IMR-90 (cell line): ENCODE measurements at regions not wholly inside any gene's neighbourhood (a gene's known extent, or its start where the extent isn't known, plus 50 kb on each side); places are given as distances from the start of the nearest gene placed in this dataset.

Source experiments
- ATAC-seq: fragments of 200-7000 bp; cut with Tn5 transposase; 2 replicates; pipeline ENCODE4 v1.9.1; 2020; ENCODE audit warnings: low read depth, mild to moderate bottlenecking, moderate library complexity
- BruUV-seq: library from RNA; stranded (reverse); fragments of 400-500 nt; replicated peaks from 2 replicates; lab custom pipeline; 2021; lab: Mats Ljungman, UMichigan
- CTCF ChIA-PET: fragments of 300-600 bp; formaldehyde crosslinking; extraction: SDS; loops from one replicate; lab custom pipeline; 2021; ENCODE audit warnings: antibody characterized with exemption; lab: Yijun Ruan, JAX
- POLR2A ChIA-PET: fragments of 300-600 bp; sonication (Branson Sonifier 250); formaldehyde crosslinking; loops from one replicate; lab custom pipeline; 2022; ENCODE audit warnings: antibody characterized with exemption; ENCODE audit not compliant: unreplicated experiment; lab: Charles Lee
- DNase-seq: peaks from one replicate; pipeline ENCODE4 v3.0.0; 2013
- H2AFZ ChIP-seq: replicated peaks from 2 replicates; pipeline ENCODE3; 2013; ENCODE audit warnings: low read length, mild to moderate bottlenecking; ENCODE audit not compliant: poor library complexity
- H2AK5ac ChIP-seq: 2 replicates; pipeline ENCODE4 v1.6.1; 2013; ENCODE audit warnings: low read depth, low read length, inconsistent platforms
- H2AK9ac ChIP-seq: replicated peaks from 2 replicates; pipeline ENCODE3; 2013; ENCODE audit warnings: mild to moderate bottlenecking, low read depth, low read length, moderate library complexity; ENCODE audit not compliant: poor library complexity
- H2BK120ac ChIP-seq: 2 replicates; pipeline ENCODE4 v1.6.1; 2013; ENCODE audit warnings: low read depth, low read length, inconsistent platforms
- H2BK15ac ChIP-seq: 3 replicates; pipeline ENCODE4 v1.6.1; 2013; ENCODE audit warnings: low read depth, low read length, inconsistent platforms
- H2BK20ac ChIP-seq: 2 replicates; pipeline ENCODE4 v1.6.1; 2013; ENCODE audit warnings: low read depth, mild to moderate bottlenecking, inconsistent platforms, low read length, moderate library complexity
- H2BK5ac ChIP-seq: 2 replicates; pipeline ENCODE4 v1.6.1; 2013; ENCODE audit warnings: mild to moderate bottlenecking, low read depth, low read length, inconsistent platforms; ENCODE audit not compliant: poor library complexity, severe bottlenecking
- H3K14ac ChIP-seq: replicated peaks from 2 replicates; pipeline ENCODE4 v1.6.1; 2013; ENCODE audit warnings: low read depth, low read length, inconsistent platforms
- H3K18ac ChIP-seq: 2 replicates; pipeline ENCODE4 v1.6.1; 2013; ENCODE audit warnings: low read depth, low read length, control low read depth
- H3K23ac ChIP-seq: 2 replicates; pipeline ENCODE4 v1.6.1; 2013; ENCODE audit warnings: low read depth, low read length, inconsistent platforms
- H3K27ac ChIP-seq: 2 replicates; pipeline ENCODE4 v1.5.1; 2013; ENCODE audit warnings: mild to moderate bottlenecking, control low read depth, low read length; ENCODE audit not compliant: insufficient read depth
- H3K27me3 ChIP-seq: 2 replicates; pipeline ENCODE4 v1.6.1; 2013; ENCODE audit warnings: low read length; ENCODE audit not compliant: control insufficient read depth, insufficient read depth
- H3K36me3 ChIP-seq: 2 replicates; pipeline ENCODE4 v1.6.1; 2013; ENCODE audit warnings: low read length, mixed read lengths; ENCODE audit not compliant: control insufficient read depth, insufficient read depth
- H3K4ac ChIP-seq: 2 replicates; pipeline ENCODE4 v1.6.1; 2013; ENCODE audit warnings: low read depth, low read length, inconsistent platforms
- H3K4me1 ChIP-seq: 2 replicates; pipeline ENCODE4 v1.6.1; 2013; ENCODE audit warnings: low read length, mixed read lengths; ENCODE audit not compliant: control insufficient read depth, insufficient read depth
- H3K4me2 ChIP-seq: 2 replicates; pipeline ENCODE4 v1.6.1; 2013; ENCODE audit warnings: low read depth, mild to moderate bottlenecking, control low read depth, low read length, moderate library complexity
- H3K4me3 ChIP-seq: 2 replicates; pipeline ENCODE4 v1.5.1; 2013; ENCODE audit warnings: low read depth, mild to moderate bottlenecking, control low read depth, low read length, moderate library complexity; ENCODE audit not compliant: insufficient read depth
- H3K56ac ChIP-seq: 2 replicates; pipeline ENCODE4 v1.6.1; 2013; ENCODE audit warnings: low read length, inconsistent platforms; ENCODE audit not compliant: insufficient read depth; ENCODE audit errors: extremely low read depth
- H3K79me1 ChIP-seq, 2 experiments: 2 replicates each; pipeline ENCODE4 v1.6.1; 2013; ENCODE audit warnings: low read length in 2 of 2, inconsistent platforms in 1 of 2, low read depth in 1 of 2
- H3K9ac ChIP-seq: 2 replicates; pipeline ENCODE4 v1.6.1; 2013; ENCODE audit warnings: low read depth, low read length, control low read depth
- H3K9me1 ChIP-seq: 2 replicates; pipeline ENCODE4 v1.6.1; 2013; ENCODE audit warnings: low read length, inconsistent platforms; ENCODE audit not compliant: insufficient read depth
- H3K9me3 ChIP-seq: 2 replicates; pipeline ENCODE4 v1.6.1; 2013; ENCODE audit warnings: low read length; ENCODE audit not compliant: control insufficient read depth, insufficient read depth
- H4K20me1 ChIP-seq: 2 replicates; pipeline ENCODE4 v1.6.1; 2013; ENCODE audit warnings: low read length, inconsistent platforms; ENCODE audit not compliant: insufficient read depth
- H4K5ac ChIP-seq: 2 replicates; pipeline ENCODE4 v1.6.1; 2013; ENCODE audit warnings: mild to moderate bottlenecking, low read depth, low read length, control low read depth
- H4K8ac ChIP-seq, 2 experiments: 2 replicates each; pipeline ENCODE4 v1.6.1; 2013; ENCODE audit warnings: low read depth in 2 of 2, low read length in 2 of 2, control low read depth in 1 of 2, inconsistent platforms in 1 of 2
- H4K91ac ChIP-seq: 2 replicates; pipeline ENCODE4 v1.6.1; 2013; ENCODE audit warnings: low read depth, low read length, inconsistent platforms; ENCODE audit not compliant: insufficient read depth
- BHLHE40 ChIP-seq: fragments of 150-350 bp; IDR thresholded peaks from 2 replicates; pipeline ENCODE4 v1.6.1; 2016; ENCODE audit warnings: mild to moderate bottlenecking, low read depth, low read length
- CEBPB ChIP-seq: IDR thresholded peaks from 2 replicates; pipeline ENCODE4 v1.6.1; 2012; ENCODE audit warnings: low read depth, low read length, improper control_type of control experiment
- CHD1 ChIP-seq: IDR thresholded peaks from 2 replicates; pipeline ENCODE4 v1.6.1; 2012; ENCODE audit warnings: low read depth, low read length, improper control_type of control experiment
- FOS ChIP-seq: fragments of 150-350 bp; IDR thresholded peaks from 2 replicates; pipeline ENCODE4 v1.6.1; 2016; ENCODE audit warnings: low read depth, low read length
- MAFK ChIP-seq: IDR thresholded peaks from 2 replicates; pipeline ENCODE4 v1.6.1; 2012; ENCODE audit warnings: low read depth, low read length, improper control_type of control experiment
- MAZ ChIP-seq: IDR thresholded peaks from 2 replicates; pipeline ENCODE4 v1.6.1; 2012; ENCODE audit warnings: low read depth, mild to moderate bottlenecking, low read length, improper control_type of control experiment, moderate library complexity, borderline replicate concordance
- MXI1 ChIP-seq: IDR thresholded peaks from 2 replicates; pipeline ENCODE4 v1.6.1; 2012; ENCODE audit warnings: low read depth, mild to moderate bottlenecking, low read length, moderate library complexity, borderline replicate concordance
- NFE2L2 ChIP-seq: fragments of 150-350 bp; IDR thresholded peaks from 2 replicates; pipeline ENCODE4 v1.6.1; 2016; ENCODE audit warnings: low read depth, mild to moderate bottlenecking, low read length
- POLR2A ChIP-seq: IDR thresholded peaks from 2 replicates; pipeline ENCODE4 v1.6.1; 2012; ENCODE audit warnings: mild to moderate bottlenecking, low read depth, low read length
- RAD21 ChIP-seq: IDR thresholded peaks from 2 replicates; pipeline ENCODE4 v1.6.1; 2012; ENCODE audit warnings: low read length, improper control_type of control experiment
- RCOR1 ChIP-seq: IDR thresholded peaks from 2 replicates; pipeline ENCODE4 v1.6.1; 2012; ENCODE audit warnings: mild to moderate bottlenecking, low read length, improper control_type of control experiment; ENCODE audit not compliant: insufficient replicate concordance
- RFX5 ChIP-seq: IDR thresholded peaks from 2 replicates; pipeline ENCODE4 v1.8.0; 2012; ENCODE audit warnings: low read depth, mild to moderate bottlenecking, low read length, moderate library complexity
- SMC3 ChIP-seq: fragments of 150-350 bp; IDR thresholded peaks from 2 replicates; pipeline ENCODE4 v1.6.1; 2016; ENCODE audit warnings: low read depth, mild to moderate bottlenecking, antibody characterized with exemption, low read length, moderate library complexity
- USF2 ChIP-seq: fragments of 150-350 bp; IDR thresholded peaks from 2 replicates; pipeline ENCODE4 v1.6.1; 2017; ENCODE audit warnings: mild to moderate bottlenecking, antibody characterized with exemption, low read length, low read depth
- WGBS, 2 experiments: methylation state at CpG; one replicate each; pipeline versions ENCODE4 v1.1.5 to v1.1.7; 2013; ENCODE audit warnings: missing lambda C conversion rate in 2 of 2; ENCODE audit not compliant: insufficient read length in 1 of 2; ENCODE audit errors: extremely low coverage in 2 of 2; 5-methylcytosine and 5-hydroxymethylcytosine counted together
- dilution Hi-C: fragments of 300-500 bp; cut with HindIII; formaldehyde crosslinking; loops from one replicate; pipeline ENCODE4 v1.14.3; 2018; ENCODE audit warnings: low sequenced_read_pairs; ENCODE audit not compliant: unreplicated experiment
- in situ Hi-C: fragments of 300-500 bp; cut with MboI; formaldehyde crosslinking; loops from 3 replicates; pipeline ENCODE4 v1.14.3; 2019; ENCODE audit warnings: low sequenced_read_pairs, inconsistent platforms, mixed read lengths
- intact Hi-C: fragments of 100-400 bp; cut with micrococcal nuclease; formaldehyde crosslinking; loops from 2 replicates; pipeline ENCODE4 v1.10.0; 2022
- TF ChIP-seq, protein P1 (sequence below): fragments of 150-350 bp; IDR thresholded peaks from 2 replicates; pipeline ENCODE4 v1.6.1; 2016; ENCODE audit warnings: low read depth, mild to moderate bottlenecking, low read length, moderate library complexity, borderline replicate concordance
- TF ChIP-seq, protein P2 (sequence below): conservative IDR thresholded peaks from 2 replicates; pipeline ENCODE4 v1.5.1; 2012; ENCODE audit warnings: mild to moderate bottlenecking, low read depth, low read length, improper control_type of control experiment

GRCh38 chr2:184425083-184425482, 173.2 kb upstream of the ZNF804A start:
- Histone ChIP-seq H3K23ac (no peak overlapping the region), H3K9me1 (no peaks in the 10 kb centered on the region), H3K4ac (no peak overlapping the region), H3K18ac (no peak overlapping the region), H2BK20ac (no peak overlapping the region), H2BK120ac (no peak overlapping the region), H3K27me3 (no peaks in the 10 kb centered on the region), H3K14ac (no peak overlapping the region), H3K56ac (no peak overlapping the region), H4K20me1 (no peaks in the 10 kb centered on the region), H2AFZ (no peak overlapping the region), H2AK5ac (no peak overlapping the region), H3K79me1 (no peaks in the 10 kb centered on the region), H2AK9ac (no peak overlapping the region), H3K9ac (no peak overlapping the region), H3K27ac (no peak overlapping the region), H3K4me3 (no peak overlapping the region), H3K9me3 (peaks cover 5% of the 10 kb centered on the region; the same call in 1 of the 2 replicates), H3K4me1 (no peaks in the 10 kb centered on the region), H2BK15ac (no peak overlapping the region), H4K5ac (no peak overlapping the region), H4K8ac (no peak overlapping the region), H4K91ac (no peak overlapping the region), H3K4me2 (no peak overlapping the region), H2BK5ac (no peak overlapping the region), H3K36me3 (no peaks in the 10 kb centered on the region)
- no peak for TF ChIP-seq POLR2A
- no peak for TF ChIP-seq NFE2L2
- TF ChIP-seq, protein P1, sequence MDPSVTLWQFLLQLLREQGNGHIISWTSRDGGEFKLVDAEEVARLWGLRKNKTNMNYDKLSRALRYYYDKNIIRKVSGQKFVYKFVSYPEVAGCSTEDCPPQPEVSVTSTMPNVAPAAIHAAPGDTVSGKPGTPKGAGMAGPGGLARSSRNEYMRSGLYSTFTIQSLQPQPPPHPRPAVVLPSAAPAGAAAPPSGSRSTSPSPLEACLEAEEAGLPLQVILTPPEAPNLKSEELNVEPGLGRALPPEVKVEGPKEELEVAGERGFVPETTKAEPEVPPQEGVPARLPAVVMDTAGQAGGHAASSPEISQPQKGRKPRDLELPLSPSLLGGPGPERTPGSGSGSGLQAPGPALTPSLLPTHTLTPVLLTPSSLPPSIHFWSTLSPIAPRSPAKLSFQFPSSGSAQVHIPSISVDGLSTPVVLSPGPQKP = no peak
- TF ChIP-seq RFX5 = no peak
- TF ChIP-seq CEBPB = no peak
- no peak for TF ChIP-seq RCOR1
- TF ChIP-seq, protein P2, sequence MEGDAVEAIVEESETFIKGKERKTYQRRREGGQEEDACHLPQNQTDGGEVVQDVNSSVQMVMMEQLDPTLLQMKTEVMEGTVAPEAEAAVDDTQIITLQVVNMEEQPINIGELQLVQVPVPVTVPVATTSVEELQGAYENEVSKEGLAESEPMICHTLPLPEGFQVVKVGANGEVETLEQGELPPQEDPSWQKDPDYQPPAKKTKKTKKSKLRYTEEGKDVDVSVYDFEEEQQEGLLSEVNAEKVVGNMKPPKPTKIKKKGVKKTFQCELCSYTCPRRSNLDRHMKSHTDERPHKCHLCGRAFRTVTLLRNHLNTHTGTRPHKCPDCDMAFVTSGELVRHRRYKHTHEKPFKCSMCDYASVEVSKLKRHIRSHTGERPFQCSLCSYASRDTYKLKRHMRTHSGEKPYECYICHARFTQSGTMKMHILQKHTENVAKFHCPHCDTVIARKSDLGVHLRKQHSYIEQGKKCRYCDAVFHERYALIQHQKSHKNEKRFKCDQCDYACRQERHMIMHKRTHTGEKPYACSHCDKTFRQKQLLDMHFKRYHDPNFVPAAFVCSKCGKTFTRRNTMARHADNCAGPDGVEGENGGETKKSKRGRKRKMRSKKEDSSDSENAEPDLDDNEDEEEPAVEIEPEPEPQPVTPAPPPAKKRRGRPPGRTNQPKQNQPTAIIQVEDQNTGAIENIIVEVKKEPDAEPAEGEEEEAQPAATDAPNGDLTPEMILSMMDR = no peak
- TF ChIP-seq FOS = no peak
- no peak for TF ChIP-seq BHLHE40
- no peak for TF ChIP-seq RAD21
- TF ChIP-seq SMC3 = no peak
- no peak for TF ChIP-seq MXI1
- no peak for TF ChIP-seq MAFK
- no peak for TF ChIP-seq USF2
- no peak for TF ChIP-seq CHD1
- no peak for TF ChIP-seq MAZ
- no TSS peak for BruUV-seq
- CTCF ChIA-PET = no interaction called here
- ATAC-seq (no peak), DNase-seq (no peak)
- dilution Hi-C loops = no loop called here
- in situ Hi-C loops = no loop called here
- intact Hi-C loops = no loop called here
- WGBS, 2 experiments = no CpG with 5 or more reads among the region's 2 CpGs
- POLR2A ChIA-PET = no interaction called here
